ENCODE measurements at regions not wholly inside any gene's neighbourhood (a gene's known extent, or its start where the extent isn't known, plus 50 kb on each side); places are given as distances from the start of the nearest gene placed in this dataset.

DNA sequence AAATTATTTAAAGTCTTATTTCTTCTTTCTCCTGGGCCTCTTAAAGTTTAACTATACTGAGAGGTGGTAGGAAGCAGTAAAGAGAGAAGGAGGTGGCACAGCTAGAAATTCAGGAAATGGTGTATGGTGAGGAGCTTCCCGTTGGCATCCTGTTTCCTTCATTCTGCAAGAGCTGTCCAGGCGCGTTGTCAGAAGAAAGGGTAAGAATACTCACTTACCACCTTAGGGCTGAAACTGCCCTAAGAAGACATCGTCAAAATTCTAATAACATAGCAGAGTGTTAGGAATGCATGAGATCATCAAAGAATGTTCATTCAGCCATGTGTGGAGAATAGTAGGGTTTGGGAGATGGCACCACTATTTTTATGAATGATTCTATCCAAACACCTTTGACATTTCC, 699.6 kb downstream of the MCTP2 start:
- TF ChIP-seq SP1 (CRISPR knock-in tag; conservative IDR thresholded peaks at IDR 0.05) = no peak
- no peak for TF ChIP-seq CTCF (IDR thresholded peaks at IDR 0.05)
- TF ChIP-seq, protein P1, sequence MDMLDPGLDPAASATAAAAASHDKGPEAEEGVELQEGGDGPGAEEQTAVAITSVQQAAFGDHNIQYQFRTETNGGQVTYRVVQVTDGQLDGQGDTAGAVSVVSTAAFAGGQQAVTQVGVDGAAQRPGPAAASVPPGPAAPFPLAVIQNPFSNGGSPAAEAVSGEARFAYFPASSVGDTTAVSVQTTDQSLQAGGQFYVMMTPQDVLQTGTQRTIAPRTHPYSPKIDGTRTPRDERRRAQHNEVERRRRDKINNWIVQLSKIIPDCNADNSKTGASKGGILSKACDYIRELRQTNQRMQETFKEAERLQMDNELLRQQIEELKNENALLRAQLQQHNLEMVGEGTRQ (CRISPR knock-in tag; IDR thresholded peaks at IDR 0.05) = no peak
